ENCODE measurements at regions not wholly inside any gene's neighbourhood (a gene's known extent, or its start where the extent isn't known, plus 50 kb on each side); places are given as distances from the start of the nearest gene placed in this dataset.

- no peak for DNase-seq (ENCODE audit: low spot score)
Measured at GRCh38 chr13:109368230-109368629, 418.2 kb downstream of the IRS2 start.

- no peak for DNase-seq (ENCODE audit: low spot score)
Measured at GRCh38 chr13:109366525-109366924, 419.9 kb downstream of the IRS2 start.

- DNase-seq (ENCODE audit: low spot score), result no peak
Measured at GRCh38 chr13:109363431-109363830, 423.0 kb downstream of the IRS2 start.

GRCh38 chr13:109362616-109363015 lies 423.8 kb downstream of the IRS2 start:
- DNase-seq (ENCODE audit: low spot score), result no peak

GRCh38 chr13:109361562-109362289 lies 424.7 kb downstream of the IRS2 start:
- no peak for DNase-seq (ENCODE audit: low spot score)

GRCh38 chr13:109357751-109358471 lies 428.5 kb downstream of the IRS2 start:
- peak; percentile 23 for DNase-seq (ENCODE audit: low spot score)

GRCh38 chr13:109355875-109356434 lies 430.4 kb downstream of the IRS2 start:
- DNase-seq (ENCODE audit: low spot score), result no peak

GRCh38 chr13:109355166-109355565 lies 431.2 kb downstream of the IRS2 start:
- DNase-seq (ENCODE audit: low spot score), result no peak

GRCh38 chr13:109351236-109351635 lies 435.1 kb downstream of the IRS2 start:
- DNase-seq (ENCODE audit: low spot score), result no peak

GRCh38 chr13:109348519-109349258 lies 437.7 kb downstream of the IRS2 start:
- DNase-seq (ENCODE audit: low spot score), result no peak

- no peak for DNase-seq (ENCODE audit: low spot score)
Measured at GRCh38 chr13:109346060-109346459, 440.3 kb downstream of the IRS2 start.

GRCh38 chr13:109345433-109345941 lies 440.9 kb downstream of the IRS2 start:
- DNase-seq (ENCODE audit: low spot score), result no peak

- peak; percentile 15 for DNase-seq (ENCODE audit: low spot score)
Measured at GRCh38 chr13:109344552-109345157, 441.7 kb downstream of the IRS2 start.

- no peak for DNase-seq (ENCODE audit: low spot score)
Measured at GRCh38 chr13:109336730-109337129, 449.7 kb downstream of the IRS2 start.

- no peak for DNase-seq (ENCODE audit: low spot score)
Measured at GRCh38 chr13:109333893-109334651, 452.3 kb downstream of the IRS2 start.

GRCh38 chr13:109332506-109333499 lies 453.6 kb downstream of the IRS2 start:
- DNase-seq (ENCODE audit: low spot score), result no peak

GRCh38 chr13:109331898-109332297 lies 454.5 kb downstream of the IRS2 start:
- no peak for DNase-seq (ENCODE audit: low spot score)

- DNase-seq (ENCODE audit: low spot score), result no peak
Measured at GRCh38 chr13:109331011-109331433, 455.4 kb downstream of the IRS2 start.

GRCh38 chr13:109330123-109330522 lies 456.3 kb downstream of the IRS2 start:
- no peak for DNase-seq (ENCODE audit: low spot score)

- no peak for DNase-seq (ENCODE audit: low spot score)
Measured at GRCh38 chr13:109329175-109329574, 457.2 kb downstream of the IRS2 start.

Data from H4 (cell line).